Esophagus muscularis mucosa (tissue), 4 donors: ENCODE measurements at regions not wholly inside any gene's neighbourhood (a gene's known extent, or its start where the extent isn't known, plus 50 kb on each side); places are given as distances from the start of the nearest gene placed in this dataset.

Experiments
- CTCF ChIP-seq, 3 experiments: fragments of 200-600 bp in 2 of 3; fragments of 450-650 bp in 1 of 3; sonication (generic) in 2 of 3; IDR thresholded peaks; one replicate each; pipeline ENCODE4 v1.5.1; 2017 to 2019; ENCODE audit warnings: antibody characterized with exemption in 3 of 3, mild to moderate bottlenecking in 2 of 3, moderate library complexity in 1 of 3
- EP300 ChIP-seq: sonication (generic); formaldehyde crosslinking; IDR thresholded peaks from one replicate; pipeline ENCODE4 v1.6.1; 2017; ENCODE audit warnings: antibody characterized with exemption
- POLR2A ChIP-seq: fragments of 450-650 bp; IDR thresholded peaks from one replicate; pipeline ENCODE4 v1.6.1; 2017; ENCODE audit warnings: antibody characterized with exemption, moderate library complexity, mild to moderate bottlenecking, low read depth
- POLR2AphosphoS5 ChIP-seq, 2 donors: sonication (generic); formaldehyde crosslinking; IDR thresholded peaks; one replicate each; pipeline ENCODE4 v1.6.1; 2017; ENCODE audit warnings: antibody characterized with exemption in 2 of 2

- TF ChIP-seq CTCF (IDR thresholded peaks at IDR 0.05) (no peak), POLR2AphosphoS5 (IDR thresholded peaks at IDR 0.05) (no peak), POLR2A (no peak), EP300 (no peak)
Observed at GRCh38 chr17:53548252-53548651, 274.5 kb upstream of the KIF2B start.
